Stimulated activated memory B cell treated with anti-CD40 and anti-IgM and Interleukin-4, amounts not matched to agents 10 μg/mL and 1 μg/mL and 100 μg/mL, for 72 hours (primary cell): ENCODE measurements at regions not wholly inside any gene's neighbourhood (a gene's known extent, or its start where the extent isn't known, plus 50 kb on each side); places are given as distances from the start of the nearest gene placed in this dataset.

Experiments
- ATAC-seq: fragments of 150-1000 bp; cut with Tn5 transposase; 2 replicates; pipeline ENCODE4 v1.10.0; 2021
- H3K27ac Mint-ChIP-seq: one replicate; pipeline ENCODE4 v1.8.0; 2022; ENCODE audit warnings: mild to moderate bottlenecking, mixed read lengths
- H3K27me3 Mint-ChIP-seq: one replicate; pipeline ENCODE4 v1.8.0; 2022; ENCODE audit warnings: mixed read lengths
- H3K36me3 Mint-ChIP-seq: one replicate; pipeline ENCODE4 v1.8.0; 2022; ENCODE audit warnings: mixed read lengths
- H3K4me1 Mint-ChIP-seq: one replicate; pipeline ENCODE4 v1.8.0; 2022; ENCODE audit warnings: mixed read lengths
- H3K4me3 Mint-ChIP-seq: one replicate; pipeline ENCODE4 v1.8.0; 2022; ENCODE audit warnings: mild to moderate bottlenecking, moderate library complexity, mixed read lengths
- H3K9me3 Mint-ChIP-seq: one replicate; pipeline ENCODE4 v1.8.0; 2022; ENCODE audit warnings: mixed read lengths

GRCh38 chr12:34311337-34311736 is 289.0 kb downstream of the ALG10 start:
- peaks cover 31% of the 10 kb centered on the region for H3K9me3 Mint-ChIP-seq
- no peaks in the 10 kb centered on the region for H3K4me1 Mint-ChIP-seq
- ATAC-seq = no peak
- no peaks in the 10 kb centered on the region for H3K27me3 Mint-ChIP-seq
- H3K36me3 Mint-ChIP-seq = no peaks in the 10 kb centered on the region
- no peak overlapping the region for H3K4me3 Mint-ChIP-seq
- no peak overlapping the region for H3K27ac Mint-ChIP-seq

GRCh38 chr12:34327671-34328070 is 305.4 kb downstream of the ALG10 start:
- no peak for ATAC-seq
- Mint-ChIP-seq H3K27me3 (peaks cover 16% of the 10 kb centered on the region), H3K27ac (no peak overlapping the region), H3K9me3 (peaks cover 12% of the 10 kb centered on the region), H3K4me1 (no peaks in the 10 kb centered on the region), H3K36me3 (no peaks in the 10 kb centered on the region), H3K4me3 (no peak overlapping the region)

- Mint-ChIP-seq H3K36me3 (no peaks in the 10 kb centered on the region), H3K27ac (no peak overlapping the region), H3K4me3 (no peak overlapping the region), H3K4me1 (no peaks in the 10 kb centered on the region), H3K9me3 (peaks cover 15% of the 10 kb centered on the region), H3K27me3 (peaks cover 43% of the 10 kb centered on the region)
- no peak for ATAC-seq
These were observed 311.0 kb downstream of the ALG10 start for GRCh38 chr12:34333337-34333736.

- peaks cover 15% of the 10 kb centered on the region for H3K9me3 Mint-ChIP-seq
- H3K4me1 Mint-ChIP-seq = no peaks in the 10 kb centered on the region
- H3K4me3 Mint-ChIP-seq = no peak overlapping the region
- H3K27ac Mint-ChIP-seq = no peak overlapping the region
- peaks cover 43% of the 10 kb centered on the region for H3K27me3 Mint-ChIP-seq
- H3K36me3 Mint-ChIP-seq = no peaks in the 10 kb centered on the region
- no peak for ATAC-seq
These were observed 312.2 kb downstream of the ALG10 start for GRCh38 chr12:34334538-34334937.

DNA sequence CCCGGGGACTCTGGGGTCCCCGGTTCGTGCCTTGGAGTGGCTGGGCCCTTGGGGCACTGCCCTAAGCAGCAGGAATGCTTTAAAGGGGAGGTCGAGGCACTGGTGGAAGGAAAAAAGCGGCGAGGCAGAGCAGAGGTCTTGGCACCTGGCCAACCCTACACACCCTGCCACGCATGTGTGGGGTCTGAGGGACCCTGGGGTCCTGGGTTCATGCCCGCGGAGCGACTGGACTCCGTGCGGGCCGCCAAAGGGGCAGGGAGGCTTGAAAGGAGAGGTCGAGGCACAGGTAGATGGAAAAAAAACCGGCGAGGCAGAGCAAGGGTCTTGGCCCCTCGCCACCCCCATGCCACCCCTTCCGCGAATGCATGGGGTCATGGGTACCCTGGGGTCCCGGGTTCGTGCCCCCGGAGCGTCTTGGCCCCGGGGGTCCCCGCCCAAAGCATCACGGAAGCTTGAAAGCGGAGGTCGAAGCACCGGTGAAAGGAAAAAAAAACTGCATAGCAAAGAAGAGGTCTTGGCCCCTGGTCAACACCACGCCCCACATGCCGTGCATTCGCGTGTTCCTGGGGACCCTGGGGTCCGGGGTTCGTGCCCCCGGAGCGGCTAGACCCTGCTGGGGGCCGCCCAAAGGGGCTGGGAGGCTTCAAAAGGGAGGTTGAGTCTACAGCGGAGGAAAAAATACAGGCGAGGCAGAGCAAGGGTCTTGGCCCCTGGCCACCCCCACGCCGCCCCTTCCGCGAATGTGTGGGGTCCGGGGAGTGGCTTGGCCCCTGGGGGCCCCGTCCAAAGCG is 312.9 kb downstream of the ALG10 start:
- no peak for ATAC-seq
- Mint-ChIP-seq H3K4me1 (no peaks in the 10 kb centered on the region), H3K9me3 (peaks cover 15% of the 10 kb centered on the region), H3K36me3 (no peaks in the 10 kb centered on the region), H3K4me3 (no peak overlapping the region), H3K27me3 (peaks cover 43% of the 10 kb centered on the region), H3K27ac (no peak overlapping the region)

GRCh38 chr12:34335819-34336262 is 313.5 kb downstream of the ALG10 start:
- Mint-ChIP-seq H3K9me3 (peaks cover 18% of the 10 kb centered on the region), H3K27me3 (peaks cover 43% of the 10 kb centered on the region)

GRCh38 chr12:34336619-34337465 is 314.5 kb downstream of the ALG10 start:
- H3K9me3 Mint-ChIP-seq = peaks cover 15% of the 10 kb centered on the region
- no peak overlapping the region for H3K4me3 Mint-ChIP-seq
- H3K27ac Mint-ChIP-seq = no peak overlapping the region
- H3K27me3 Mint-ChIP-seq = peaks cover 33% of the 10 kb centered on the region
- ATAC-seq = no peak
- H3K36me3 Mint-ChIP-seq = no peaks in the 10 kb centered on the region
- no peaks in the 10 kb centered on the region for H3K4me1 Mint-ChIP-seq

More at GRCh38 chr12:34335819-34336262, 313.5 kb downstream of the ALG10 start:
- ATAC-seq = no peak
- Mint-ChIP-seq H3K4me3 (no peak overlapping the region), H3K27ac (no peak overlapping the region), H3K36me3 (no peaks in the 10 kb centered on the region), H3K4me1 (no peaks in the 10 kb centered on the region)

GRCh38 chr12:34338751-34339150 is 316.5 kb downstream of the ALG10 start:
- H3K4me1 Mint-ChIP-seq = no peaks in the 10 kb centered on the region
- no peak overlapping the region for H3K4me3 Mint-ChIP-seq
- H3K27me3 Mint-ChIP-seq = peaks cover 16% of the 10 kb centered on the region
- H3K9me3 Mint-ChIP-seq = peaks cover 16% of the 10 kb centered on the region
- ATAC-seq = no peak
- no peaks in the 10 kb centered on the region for H3K36me3 Mint-ChIP-seq
- H3K27ac Mint-ChIP-seq = no peak overlapping the region

- Mint-ChIP-seq H3K4me1 (no peaks in the 10 kb centered on the region), H3K4me3 (no peak overlapping the region), H3K27me3 (peaks cover 4% of the 10 kb centered on the region), H3K36me3 (no peaks in the 10 kb centered on the region), H3K27ac (no peak overlapping the region), H3K9me3 (peaks cover 14% of the 10 kb centered on the region)
- ATAC-seq = no peak
These were observed 317.6 kb downstream of the ALG10 start for GRCh38 chr12:34339922-34340321.

- ATAC-seq = no peak
- H3K4me3 Mint-ChIP-seq = no peak overlapping the region
- H3K9me3 Mint-ChIP-seq = peaks cover 13% of the 10 kb centered on the region
- no peaks in the 10 kb centered on the region for H3K4me1 Mint-ChIP-seq
- H3K27ac Mint-ChIP-seq = no peak overlapping the region
- H3K27me3 Mint-ChIP-seq = no peaks in the 10 kb centered on the region
- no peaks in the 10 kb centered on the region for H3K36me3 Mint-ChIP-seq
These were observed 318.5 kb downstream of the ALG10 start for GRCh38 chr12:34340534-34341361.

GRCh38 chr12:34341362-34341733 is 319.1 kb downstream of the ALG10 start:
- no peak overlapping the region for H3K27ac Mint-ChIP-seq
- H3K9me3 Mint-ChIP-seq = peaks cover 13% of the 10 kb centered on the region
- no peaks in the 10 kb centered on the region for H3K4me1 Mint-ChIP-seq
- no peak overlapping the region for H3K4me3 Mint-ChIP-seq
- H3K36me3 Mint-ChIP-seq = no peaks in the 10 kb centered on the region
- H3K27me3 Mint-ChIP-seq = no peaks in the 10 kb centered on the region
- ATAC-seq = no peak

- peaks cover 11% of the 10 kb centered on the region for H3K9me3 Mint-ChIP-seq
- no peak overlapping the region for H3K27ac Mint-ChIP-seq
These were observed 319.8 kb downstream of the ALG10 start for GRCh38 chr12:34342048-34342447.

DNA sequence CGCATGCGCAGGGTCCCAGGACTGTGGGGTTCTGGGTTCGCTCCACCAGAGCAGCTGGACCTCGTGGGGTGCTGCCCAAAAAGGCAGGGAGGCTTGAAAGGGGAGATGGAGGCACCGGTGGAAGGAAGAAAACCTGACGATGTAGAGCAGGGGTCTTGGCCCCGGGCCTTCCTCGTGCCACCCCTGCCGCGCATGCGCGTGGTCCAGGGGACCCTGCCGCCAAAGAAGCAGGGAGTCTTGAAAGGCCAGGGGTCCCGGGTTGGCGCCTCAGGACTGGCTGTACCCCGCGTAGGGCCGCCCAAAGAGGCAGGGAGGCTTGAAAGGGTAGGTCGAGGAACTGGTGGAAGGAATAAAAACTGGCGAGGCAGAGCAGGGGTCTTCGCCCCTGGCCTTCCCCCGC is 321.0 kb downstream of the ALG10 start:
- H3K27ac Mint-ChIP-seq = no peak overlapping the region
- H3K9me3 Mint-ChIP-seq = peaks cover 9% of the 10 kb centered on the region
- no peaks in the 10 kb centered on the region for H3K36me3 Mint-ChIP-seq
- no peak for ATAC-seq
- no peak overlapping the region for H3K4me3 Mint-ChIP-seq
- H3K4me1 Mint-ChIP-seq = no peaks in the 10 kb centered on the region
- no peaks in the 10 kb centered on the region for H3K27me3 Mint-ChIP-seq

More at GRCh38 chr12:34342048-34342447, 319.8 kb downstream of the ALG10 start:
- Mint-ChIP-seq H3K27me3 (no peaks in the 10 kb centered on the region), H3K4me3 (no peak overlapping the region), H3K4me1 (no peaks in the 10 kb centered on the region), H3K36me3 (no peaks in the 10 kb centered on the region)
- no peak for ATAC-seq

DNA sequence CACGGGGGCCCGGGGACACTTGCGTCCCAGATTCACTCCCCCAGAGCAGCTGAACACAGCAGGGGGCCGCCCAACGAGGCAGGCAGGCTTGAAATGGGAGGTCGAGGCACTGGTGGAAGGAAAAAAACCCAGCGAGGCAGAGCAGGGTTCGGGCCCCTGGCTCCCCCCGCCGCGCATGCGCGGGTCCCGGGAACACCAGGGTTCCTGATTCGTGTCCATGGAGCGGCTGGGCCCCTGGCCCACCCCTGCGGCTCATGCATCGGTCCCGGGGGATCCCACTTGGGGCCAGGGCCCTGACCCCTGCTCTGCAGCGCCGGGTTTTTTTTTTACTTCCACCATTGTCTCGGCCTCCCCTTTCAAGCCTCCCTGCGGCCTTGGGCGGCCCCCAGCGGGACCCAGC is 321.5 kb downstream of the ALG10 start:
- no peak overlapping the region for H3K4me3 Mint-ChIP-seq
- no peak overlapping the region for H3K27ac Mint-ChIP-seq
- no peaks in the 10 kb centered on the region for H3K36me3 Mint-ChIP-seq
- H3K4me1 Mint-ChIP-seq = no peaks in the 10 kb centered on the region
- peaks cover 9% of the 10 kb centered on the region for H3K9me3 Mint-ChIP-seq
- H3K27me3 Mint-ChIP-seq = no peaks in the 10 kb centered on the region
- no peak for ATAC-seq
